DOHH2 (cell line): ENCODE measurements at regions not wholly inside any gene's neighbourhood (a gene's known extent, or its start where the extent isn't known, plus 50 kb on each side); places are given as distances from the start of the nearest gene placed in this dataset.

Source experiments
- H3F3A ChIP-seq: fragments of 200-600 bp; sonication (generic), shearing (Covaris generic); 2 replicates; pipeline ENCODE4 v1.6.0; 2016; ENCODE audit warnings: antibody characterized with exemption, mild to moderate bottlenecking; ENCODE audit not compliant: control insufficient read depth, insufficient read depth
- H3K27ac ChIP-seq: fragments of 200-600 bp; sonication (generic); 2 replicates; pipeline ENCODE4 v1.5.1; 2014; ENCODE audit warnings: low read depth, mild to moderate bottlenecking, low read length, moderate library complexity
- H3K27me3 ChIP-seq: fragments of 200-600 bp; sonication (generic); 2 replicates; pipeline ENCODE4 v1.6.1; 2014; ENCODE audit warnings: mild to moderate bottlenecking, low read length, mixed read lengths; ENCODE audit not compliant: control insufficient read depth
- H3K36me3 ChIP-seq: fragments of 200-600 bp; sonication (generic); 2 replicates; pipeline ENCODE4 v1.6.1; 2014; ENCODE audit warnings: mild to moderate bottlenecking, low read length, moderate library complexity, mixed read lengths; ENCODE audit not compliant: control insufficient read depth
- H3K4me1 ChIP-seq: fragments of 200-600 bp; sonication (generic); 2 replicates; pipeline ENCODE4 v1.6.1; 2014; ENCODE audit warnings: mild to moderate bottlenecking, low read length, mixed read lengths; ENCODE audit not compliant: control insufficient read depth
- H3K4me2 ChIP-seq: fragments of 200-600 bp; sonication (generic); 2 replicates; pipeline ENCODE4 v1.6.0; 2014; ENCODE audit warnings: mild to moderate bottlenecking, low read length, moderate library complexity
- H3K4me3 ChIP-seq: fragments of 200-600 bp; sonication (generic); 2 replicates; pipeline ENCODE4 v1.5.1; 2014; ENCODE audit warnings: mild to moderate bottlenecking, low read length, mixed read lengths
- H3K79me2 ChIP-seq: fragments of 200-600 bp; sonication (generic); 2 replicates; pipeline ENCODE4 v1.6.1; 2014; ENCODE audit warnings: mild to moderate bottlenecking, low read length, mixed read lengths; ENCODE audit not compliant: control insufficient read depth
- H3K9me2 ChIP-seq: fragments of 200-600 bp; sonication (generic); replicated peaks from 2 replicates; pipeline ENCODE4 v1.6.1; 2014; ENCODE audit warnings: mild to moderate bottlenecking, low read length, mixed read lengths; ENCODE audit not compliant: control insufficient read depth
- H3K9me3 ChIP-seq: fragments of 200-600 bp; sonication (generic); 2 replicates; pipeline ENCODE4 v1.6.1; 2014; ENCODE audit warnings: antibody characterized with exemption, low read length, mixed read lengths; ENCODE audit not compliant: control insufficient read depth, insufficient read depth
- H4K20me1 ChIP-seq: fragments of 200-600 bp; sonication (generic); 2 replicates; pipeline ENCODE4 v1.6.0; 2014; ENCODE audit warnings: low read depth, mild to moderate bottlenecking, antibody characterized with exemption, low read length, moderate library complexity; ENCODE audit not compliant: control insufficient read depth, insufficient read depth
- CTCF ChIP-seq: fragments of 200-600 bp; sonication (generic); IDR thresholded peaks from one replicate; pipeline ENCODE4 v1.5.1; 2014; ENCODE audit warnings: antibody characterized with exemption, mild to moderate bottlenecking, low read depth, low read length; ENCODE audit not compliant: poor library complexity, severe bottlenecking
- EZH2phosphoT487 ChIP-seq: fragments of 200-600 bp; sonication (generic); IDR thresholded peaks from 2 replicates; pipeline ENCODE4 v1.6.1; 2017; ENCODE audit warnings: borderline replicate concordance, mild to moderate bottlenecking, antibody characterized with exemption, low read length, moderate library complexity, mixed read lengths

- no peak for TF ChIP-seq CTCF
- no peak for TF ChIP-seq EZH2phosphoT487
- no peak overlapping the region for H3K4me2 ChIP-seq
Measured at GRCh38 chr1:113325022-113325421, 65.3 kb upstream of the MAGI3 start.

GRCh38 chr1:113326976-113327375 is 63.3 kb upstream of the MAGI3 start:
- TF ChIP-seq EZH2phosphoT487: no peak
- no peak for TF ChIP-seq CTCF
- Histone ChIP-seq H4K20me1 (no peaks in the 10 kb centered on the region), H3K27ac (no peak overlapping the region), H3K9me3 (no peaks in the 10 kb centered on the region), H3K4me1 (no peaks in the 10 kb centered on the region), H3K4me2 (no peak overlapping the region), H3K36me3 (no peaks in the 10 kb centered on the region), H3K27me3 (0 out of 2 replicates have a peak, but pooled peaks cover 2% of the 10 kb centered on the region), H3K9me2 (no peaks in the 10 kb centered on the region), H3K79me2 (no peaks in the 10 kb centered on the region), H3K4me3 (no peak overlapping the region), H3F3A (no peaks in the 10 kb centered on the region)

More at GRCh38 chr1:113325022-113325421, 65.3 kb upstream of the MAGI3 start:
- Histone ChIP-seq H3F3A (no peaks in the 10 kb centered on the region), H3K9me2 (no peaks in the 10 kb centered on the region), H3K9me3 (no peaks in the 10 kb centered on the region), H3K27me3 (0 out of 2 replicates have a peak, but pooled peaks cover 2% of the 10 kb centered on the region), H3K36me3 (no peaks in the 10 kb centered on the region), H3K4me1 (no peaks in the 10 kb centered on the region), H3K27ac (no peak overlapping the region), H3K79me2 (no peaks in the 10 kb centered on the region), H4K20me1 (no peaks in the 10 kb centered on the region), H3K4me3 (no peak overlapping the region)

- H3K27ac ChIP-seq: no peak overlapping the region
- H4K20me1 ChIP-seq: no peaks in the 10 kb centered on the region
- H3K9me2 ChIP-seq: no peaks in the 10 kb centered on the region
- H3K9me3 ChIP-seq: no peaks in the 10 kb centered on the region
- no peaks in the 10 kb centered on the region for H3K4me1 ChIP-seq
- H3K4me2 ChIP-seq: no peak overlapping the region
- 0 out of 2 replicates have a peak, but pooled peaks cover 2% of the 10 kb centered on the region for H3K27me3 ChIP-seq
- no peak overlapping the region for H3K4me3 ChIP-seq
- H3F3A ChIP-seq: no peaks in the 10 kb centered on the region
- H3K36me3 ChIP-seq: no peaks in the 10 kb centered on the region
- TF ChIP-seq EZH2phosphoT487 (no peak), CTCF (no peak)
- H3K79me2 ChIP-seq: no peaks in the 10 kb centered on the region
Measured at GRCh38 chr1:113333056-113333455, 57.3 kb upstream of the MAGI3 start.
